Heart left ventricle (tissue), 13 donors: ENCODE measurements at regions not wholly inside any gene's neighbourhood (a gene's known extent, or its start where the extent isn't known, plus 50 kb on each side); places are given as distances from the start of the nearest gene placed in this dataset.
"Not testable (repeated sequence)": the region's sequence is repeated elsewhere in the genome, so short reads cannot be mapped to it uniquely, and the experiment has no call there.

Experiments used
- POLR2A ChIP-seq, 2 donors: fragments of 450-650 bp; IDR thresholded peaks; one replicate each; pipeline ENCODE4 v1.6.1; 2017; ENCODE audit warnings: antibody characterized with exemption in 2 of 2, mild to moderate bottlenecking in 2 of 2, moderate library complexity in 2 of 2
- TF ChIP-seq, protein P1 (sequence below), 12 donors: fragments of 200-600 bp; sonication (generic) in 4 of 12; IDR thresholded peaks; one replicate each; pipeline versions ENCODE4 v1.5.0 to v1.8.0; 2018 to 2022; ENCODE audit warnings: antibody characterized with exemption in 12 of 12, mild to moderate bottlenecking in 5 of 12
- donor health status: ischemic (EF 13 %, LVEDD 7.1; RV severe dilation, severe dysfunction).
- donor health status: DM: no; HTN: yes; CAD: no.
- donor health status: DM: no; HTN: no; CAD: no.
- donor health status: ischemic (EF 25% LVEDD 6.9; RV normal size, moderate dysfunction).
- donor health status: ischemic (EF 25% LVEDD 5.7; RV mildly dilated, moderate dysfunction).
- donor health status: ischemic (EF 35%, LVEDD 5.7; RV mildly dilated, moderate dysfunction).
- donor health status: nonischemic (EF 11% LVEDD 7.7; RV severe dilation, severe dysfunction).
- donor health status: DM: yes; HTN: yes; CAD: no.
- donor health status: PGD.
- donor health status: ischemic (EF 29% LVEDD 5.4; RV normal size, mild dysfunction).
- donor health status: nonischemic (EF 23%, LVEDD 6.1; RV moderate dilation, normal function).

DNA sequence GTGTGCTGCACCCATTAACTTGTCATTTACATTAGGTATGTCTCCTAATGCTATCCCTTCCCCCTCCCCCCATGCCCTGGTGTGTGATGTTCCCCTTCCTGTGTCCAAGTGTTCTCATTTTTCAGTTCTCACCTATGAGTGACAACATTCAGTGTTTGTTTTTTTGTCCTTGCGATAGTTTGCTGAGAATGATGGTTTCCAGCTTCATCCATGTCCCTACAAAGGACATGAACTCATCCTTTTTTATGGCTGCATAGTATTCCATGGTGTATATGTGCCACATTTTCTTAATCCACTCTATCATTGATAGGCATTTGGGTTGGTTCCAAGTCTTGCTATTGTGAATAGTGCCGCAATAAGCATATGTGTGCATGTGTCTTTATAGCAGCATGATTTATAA is 316.7 kb downstream of the ACTR3B start:
- TF ChIP-seq, protein P1, sequence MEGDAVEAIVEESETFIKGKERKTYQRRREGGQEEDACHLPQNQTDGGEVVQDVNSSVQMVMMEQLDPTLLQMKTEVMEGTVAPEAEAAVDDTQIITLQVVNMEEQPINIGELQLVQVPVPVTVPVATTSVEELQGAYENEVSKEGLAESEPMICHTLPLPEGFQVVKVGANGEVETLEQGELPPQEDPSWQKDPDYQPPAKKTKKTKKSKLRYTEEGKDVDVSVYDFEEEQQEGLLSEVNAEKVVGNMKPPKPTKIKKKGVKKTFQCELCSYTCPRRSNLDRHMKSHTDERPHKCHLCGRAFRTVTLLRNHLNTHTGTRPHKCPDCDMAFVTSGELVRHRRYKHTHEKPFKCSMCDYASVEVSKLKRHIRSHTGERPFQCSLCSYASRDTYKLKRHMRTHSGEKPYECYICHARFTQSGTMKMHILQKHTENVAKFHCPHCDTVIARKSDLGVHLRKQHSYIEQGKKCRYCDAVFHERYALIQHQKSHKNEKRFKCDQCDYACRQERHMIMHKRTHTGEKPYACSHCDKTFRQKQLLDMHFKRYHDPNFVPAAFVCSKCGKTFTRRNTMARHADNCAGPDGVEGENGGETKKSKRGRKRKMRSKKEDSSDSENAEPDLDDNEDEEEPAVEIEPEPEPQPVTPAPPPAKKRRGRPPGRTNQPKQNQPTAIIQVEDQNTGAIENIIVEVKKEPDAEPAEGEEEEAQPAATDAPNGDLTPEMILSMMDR (IDR thresholded peaks at IDR 0.05), result not testable (repeated sequence)
- not testable (repeated sequence) for TF ChIP-seq POLR2A (IDR thresholded peaks at IDR 0.05)
